NT2/D1 (cell line): ENCODE measurements at regions not wholly inside any gene's neighbourhood (a gene's known extent, or its start where the extent isn't known, plus 50 kb on each side); places are given as distances from the start of the nearest gene placed in this dataset.

Experiments used
- DNase-seq: peaks from one replicate; pipeline ENCODE4 v3.0.0-alpha.2; 2011; ENCODE audit warnings: low read depth, low spot score
- H3K27me3 ChIP-seq: 2 replicates; pipeline ENCODE4 v1.6.0; 2011; ENCODE audit warnings: mild to moderate bottlenecking; ENCODE audit not compliant: insufficient read length, insufficient read depth
- H3K36me3 ChIP-seq: 2 replicates; pipeline ENCODE4 v1.6.1; 2011; ENCODE audit warnings: mild to moderate bottlenecking, low read length, mixed read lengths; ENCODE audit not compliant: insufficient read depth, insufficient read length
- H3K4me1 ChIP-seq: 2 replicates; pipeline ENCODE4 v1.5.1; 2011; ENCODE audit not compliant: insufficient read depth, insufficient read length
- H3K4me3 ChIP-seq: 2 replicates; pipeline ENCODE4 v1.5.1; 2011; ENCODE audit warnings: low read depth; ENCODE audit not compliant: insufficient read length
- H3K9ac ChIP-seq: 2 replicates; pipeline ENCODE4 v1.6.0; 2011; ENCODE audit warnings: low read depth; ENCODE audit not compliant: insufficient read length
- H3K9me3 ChIP-seq: 2 replicates; pipeline ENCODE4 v1.5.1; 2011; ENCODE audit warnings: mild to moderate bottlenecking, low read length; ENCODE audit not compliant: insufficient read depth
- SUZ12 ChIP-seq: IDR thresholded peaks from 2 replicates; pipeline ENCODE4 v1.6.1; 2011; ENCODE audit not compliant: insufficient read length, insufficient read depth; ENCODE audit errors: extremely low read depth
- YY1 ChIP-seq: IDR thresholded peaks from 2 replicates; pipeline ENCODE4 v1.6.1; 2011; ENCODE audit not compliant: insufficient read length, insufficient read depth
- ZNF274 ChIP-seq: IDR thresholded peaks from 2 replicates; pipeline ENCODE4 v1.6.1; 2011; ENCODE audit warnings: mild to moderate bottlenecking, low read depth, low read length

- Histone ChIP-seq H3K4me1 (no peaks in the 10 kb centered on the region), H3K9ac (no peak overlapping the region), H3K27me3 (no peaks in the 10 kb centered on the region), H3K9me3 (peaks cover 17% of the 10 kb centered on the region; the same call in 1 of the 2 replicates), H3K4me3 (no peak overlapping the region), H3K36me3 (no peaks in the 10 kb centered on the region)
- DNase-seq = no peak
- TF ChIP-seq YY1 (no peak), ZNF274 (no peak), SUZ12 (no peak)
Observed at GRCh38 chr7:128145191-128145590, 95.9 kb upstream of the LEP start.

GRCh38 chr7:128146052-128146451 lies 95.0 kb upstream of the LEP start:
- Histone ChIP-seq H3K4me1 (no peaks in the 10 kb centered on the region), H3K9ac (no peak overlapping the region), H3K27me3 (peaks cover under 1% of the 10 kb centered on the region), H3K4me3 (no peak overlapping the region), H3K36me3 (no peaks in the 10 kb centered on the region), H3K9me3 (peaks cover 8% of the 10 kb centered on the region; the same call in 1 of the 2 replicates)
- TF ChIP-seq SUZ12 = no peak
- TF ChIP-seq ZNF274 = no peak
- TF ChIP-seq YY1 = no peak
- DNase-seq = no peak

- Histone ChIP-seq H3K9me3 (0 out of 2 replicates have a peak, but pooled peaks cover 6% of the 10 kb centered on the region), H3K9ac (no peak overlapping the region), H3K36me3 (no peaks in the 10 kb centered on the region), H3K4me1 (no peaks in the 10 kb centered on the region), H3K4me3 (no peak overlapping the region), H3K27me3 (peaks cover 3% of the 10 kb centered on the region)
- no peak for DNase-seq
- no peak for TF ChIP-seq SUZ12
- no peak for TF ChIP-seq ZNF274
- no peak for TF ChIP-seq YY1
Observed at GRCh38 chr7:128148676-128149075, 92.4 kb upstream of the LEP start.

GRCh38 chr7:128150223-128150865 lies 90.7 kb upstream of the LEP start:
- Histone ChIP-seq H3K4me3 (no peak overlapping the region), H3K9ac (no peak overlapping the region), H3K27me3 (peaks cover 3% of the 10 kb centered on the region), H3K36me3 (no peaks in the 10 kb centered on the region), H3K4me1 (peaks cover 6% of the 10 kb centered on the region), H3K9me3 (no peaks in the 10 kb centered on the region)
- TF ChIP-seq YY1 = no peak
- no peak for TF ChIP-seq ZNF274
- no peak for TF ChIP-seq SUZ12
- no peak for DNase-seq

GRCh38 chr7:128151635-128152034 lies 89.4 kb upstream of the LEP start:
- peaks cover 3% of the 10 kb centered on the region for H3K27me3 ChIP-seq

GRCh38 chr7:128152721-128153120 lies 88.4 kb upstream of the LEP start:
- no peak overlapping the region for H3K9ac ChIP-seq
- TF ChIP-seq ZNF274 (no peak), YY1 (no peak), SUZ12 (no peak)
- H3K4me1 ChIP-seq = peaks cover 6% of the 10 kb centered on the region
- H3K9me3 ChIP-seq = no peaks in the 10 kb centered on the region
- H3K36me3 ChIP-seq = no peaks in the 10 kb centered on the region
- peaks cover 3% of the 10 kb centered on the region for H3K27me3 ChIP-seq
- H3K4me3 ChIP-seq = no peak overlapping the region
- DNase-seq = no peak

More at GRCh38 chr7:128151635-128152034, 89.4 kb upstream of the LEP start:
- Histone ChIP-seq H3K4me3 (no peak overlapping the region), H3K9me3 (no peaks in the 10 kb centered on the region), H3K36me3 (no peaks in the 10 kb centered on the region), H3K4me1 (peaks cover 6% of the 10 kb centered on the region), H3K9ac (no peak overlapping the region)
- DNase-seq = no peak
- TF ChIP-seq SUZ12 (no peak), ZNF274 (no peak)

GRCh38 chr7:128153436-128153835 lies 87.6 kb upstream of the LEP start:
- DNase-seq = no peak
- Histone ChIP-seq H3K9me3 (no peaks in the 10 kb centered on the region), H3K4me3 (no peak overlapping the region), H3K36me3 (no peaks in the 10 kb centered on the region), H3K27me3 (peaks cover 8% of the 10 kb centered on the region), H3K9ac (no peak overlapping the region), H3K4me1 (peaks cover 6% of the 10 kb centered on the region)
- TF ChIP-seq YY1 = no peak
- TF ChIP-seq ZNF274 = no peak

- DNase-seq = no peak
- Histone ChIP-seq H3K4me1 (peaks cover 6% of the 10 kb centered on the region), H3K9ac (no peak overlapping the region), H3K9me3 (no peaks in the 10 kb centered on the region), H3K4me3 (no peak overlapping the region), H3K27me3 (peaks cover 10% of the 10 kb centered on the region), H3K36me3 (no peaks in the 10 kb centered on the region)
- TF ChIP-seq YY1 (no peak), ZNF274 (no peak), SUZ12 (no peak)
Observed at GRCh38 chr7:128154504-128154903, 86.6 kb upstream of the LEP start.
